GM18505 (cell line): ENCODE measurements at regions not wholly inside any gene's neighbourhood (a gene's known extent, or its start where the extent isn't known, plus 50 kb on each side); places are given as distances from the start of the nearest gene placed in this dataset.

ENCODE experiments used
- ATAC-seq: cut with Tn5 transposase; IDR thresholded peaks from one replicate; pipeline ENCODE4 v1.9.1; 2021; ENCODE audit not compliant: unreplicated experiment
- POLR2A ChIP-seq: IDR thresholded peaks from 4 replicates; pipeline ENCODE4 v1.6.1; 2011; ENCODE audit warnings: borderline replicate concordance; ENCODE audit not compliant: insufficient read depth, insufficient read length; ENCODE audit errors: extremely low read depth

- no peak for ATAC-seq
- no peak for TF ChIP-seq POLR2A
These were observed 1393.9 kb downstream of the ARAP2 start for GRCh38 chr4:34850421-34850820.

- no peak for ATAC-seq
- no peak for TF ChIP-seq POLR2A
These were observed 1393.3 kb downstream of the ARAP2 start for GRCh38 chr4:34850968-34851367.

GRCh38 chr4:34851411-34851810 lies 1392.9 kb downstream of the ARAP2 start:
- no peak for ATAC-seq
- TF ChIP-seq POLR2A, result no peak

- no peak for TF ChIP-seq POLR2A
- no peak for ATAC-seq
These were observed 1389.9 kb downstream of the ARAP2 start for GRCh38 chr4:34854451-34854850.

GRCh38 chr4:34861666-34862065 lies 1382.6 kb downstream of the ARAP2 start:
- no peak for ATAC-seq
- TF ChIP-seq POLR2A, result no peak

- no peak for TF ChIP-seq POLR2A
- ATAC-seq, result no peak
These were observed 1365.4 kb downstream of the ARAP2 start for GRCh38 chr4:34878961-34879360.

- no peak for TF ChIP-seq POLR2A
These were observed 1364.1 kb downstream of the ARAP2 start for GRCh38 chr4:34880246-34880645.

GRCh38 chr4:34891892-34892291 lies 1352.4 kb downstream of the ARAP2 start:
- no peak for TF ChIP-seq POLR2A
- ATAC-seq, result no peak

More at GRCh38 chr4:34880246-34880645, 1364.1 kb downstream of the ARAP2 start:
- no peak for ATAC-seq

GRCh38 chr4:34893382-34893781 lies 1350.9 kb downstream of the ARAP2 start:
- no peak for ATAC-seq
- TF ChIP-seq POLR2A, result no peak

- ATAC-seq, result no peak
- TF ChIP-seq POLR2A, result no peak
These were observed 1324.3 kb downstream of the ARAP2 start for GRCh38 chr4:34920032-34920431.

GRCh38 chr4:34921391-34921790 lies 1322.9 kb downstream of the ARAP2 start:
- ATAC-seq, result no peak
- TF ChIP-seq POLR2A, result no peak

GRCh38 chr4:34922325-34922724 lies 1322.0 kb downstream of the ARAP2 start:
- no peak for TF ChIP-seq POLR2A
- no peak for ATAC-seq

- ATAC-seq, result no peak
- TF ChIP-seq POLR2A, result no peak
These were observed 1311.7 kb downstream of the ARAP2 start for GRCh38 chr4:34932591-34932990.

- no peak for TF ChIP-seq POLR2A
- no peak for ATAC-seq
These were observed 1308.6 kb downstream of the ARAP2 start for GRCh38 chr4:34935739-34936138.

- TF ChIP-seq POLR2A, result no peak
- ATAC-seq, result no peak
These were observed 1305.2 kb downstream of the ARAP2 start for GRCh38 chr4:34939073-34939472.
